AG09319 (cell line): ENCODE measurements at regions not wholly inside any gene's neighbourhood (a gene's known extent, or its start where the extent isn't known, plus 50 kb on each side); places are given as distances from the start of the nearest gene placed in this dataset.
A peak's percentile ranks its signal among the peaks of the same experiment; 100 is the strongest.
"Not testable (repeated sequence)": the region's sequence is repeated elsewhere in the genome, so short reads cannot be mapped to it uniquely, and the experiment has no call there.

Experiments used
- DNase-seq: peaks from one replicate; pipeline ENCODE4 v3.0.0-alpha.2; 2010; ENCODE audit warnings: low read depth; ENCODE audit errors: extremely low read depth
- TF ChIP-seq, protein P1 (sequence below): IDR thresholded peaks from 2 replicates; pipeline ENCODE4 v1.5.1; 2011; ENCODE audit warnings: low read depth, mild to moderate bottlenecking, inconsistent platforms, low read length, moderate library complexity

GRCh38 chr2:18959952-18960717, 370.8 kb upstream of the NT5C1B start:
- DNase-seq, result peak; percentile 31
- TF ChIP-seq, protein P1, sequence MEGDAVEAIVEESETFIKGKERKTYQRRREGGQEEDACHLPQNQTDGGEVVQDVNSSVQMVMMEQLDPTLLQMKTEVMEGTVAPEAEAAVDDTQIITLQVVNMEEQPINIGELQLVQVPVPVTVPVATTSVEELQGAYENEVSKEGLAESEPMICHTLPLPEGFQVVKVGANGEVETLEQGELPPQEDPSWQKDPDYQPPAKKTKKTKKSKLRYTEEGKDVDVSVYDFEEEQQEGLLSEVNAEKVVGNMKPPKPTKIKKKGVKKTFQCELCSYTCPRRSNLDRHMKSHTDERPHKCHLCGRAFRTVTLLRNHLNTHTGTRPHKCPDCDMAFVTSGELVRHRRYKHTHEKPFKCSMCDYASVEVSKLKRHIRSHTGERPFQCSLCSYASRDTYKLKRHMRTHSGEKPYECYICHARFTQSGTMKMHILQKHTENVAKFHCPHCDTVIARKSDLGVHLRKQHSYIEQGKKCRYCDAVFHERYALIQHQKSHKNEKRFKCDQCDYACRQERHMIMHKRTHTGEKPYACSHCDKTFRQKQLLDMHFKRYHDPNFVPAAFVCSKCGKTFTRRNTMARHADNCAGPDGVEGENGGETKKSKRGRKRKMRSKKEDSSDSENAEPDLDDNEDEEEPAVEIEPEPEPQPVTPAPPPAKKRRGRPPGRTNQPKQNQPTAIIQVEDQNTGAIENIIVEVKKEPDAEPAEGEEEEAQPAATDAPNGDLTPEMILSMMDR, result no peak

DNA sequence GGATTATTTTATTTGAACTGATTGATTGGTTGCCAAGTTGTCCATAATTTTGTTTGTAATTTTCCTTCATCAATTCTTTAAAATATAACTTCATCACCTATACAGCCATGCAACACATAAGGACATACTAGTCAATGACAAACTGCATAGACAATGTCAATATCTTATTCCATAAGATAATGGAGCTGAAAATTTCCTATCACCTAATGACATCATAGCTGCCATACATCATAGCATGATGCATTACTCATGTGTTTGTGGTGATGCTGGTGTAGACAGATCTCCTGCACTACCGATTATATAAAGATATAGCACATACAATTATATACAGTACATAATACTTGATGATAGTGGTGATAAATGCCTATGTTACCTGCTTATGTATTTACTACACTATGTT, 369.8 kb upstream of the NT5C1B start:
- TF ChIP-seq, protein P1, result no peak
- DNase-seq, result no peak

- peak; percentile 50 for DNase-seq
These were observed 368.5 kb upstream of the NT5C1B start for GRCh38 chr2:18957909-18958308.

GRCh38 chr2:18950361-18950851, 361.0 kb upstream of the NT5C1B start:
- DNase-seq, result peak; percentile 34

More at GRCh38 chr2:18957909-18958308, 368.5 kb upstream of the NT5C1B start:
- TF ChIP-seq, protein P1, result no peak

GRCh38 chr2:18949871-18950270, 360.5 kb upstream of the NT5C1B start:
- TF ChIP-seq, protein P1, result no peak
- no peak for DNase-seq

More at GRCh38 chr2:18950361-18950851, 361.0 kb upstream of the NT5C1B start:
- TF ChIP-seq, protein P1, result no peak

DNA sequence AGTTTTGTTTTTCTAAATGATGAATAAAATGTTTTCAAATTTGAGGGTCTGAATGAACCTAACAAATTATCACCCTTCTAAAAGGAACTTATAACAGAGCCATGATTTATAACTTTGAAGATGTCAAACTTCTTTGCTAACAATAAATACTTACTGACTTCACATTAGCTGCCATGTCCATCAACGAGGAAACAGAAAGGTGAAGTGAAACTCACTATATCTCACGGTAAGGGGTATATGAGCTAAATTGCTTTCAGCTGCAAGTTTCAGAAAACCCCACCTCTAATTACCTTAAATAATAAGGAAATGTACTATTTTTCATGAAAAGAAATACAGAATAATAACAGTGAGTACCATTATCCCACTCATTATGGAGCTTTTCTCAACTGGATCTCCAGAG, 350.8 kb upstream of the NT5C1B start:
- no peak for DNase-seq
- TF ChIP-seq, protein P1, result no peak

DNA sequence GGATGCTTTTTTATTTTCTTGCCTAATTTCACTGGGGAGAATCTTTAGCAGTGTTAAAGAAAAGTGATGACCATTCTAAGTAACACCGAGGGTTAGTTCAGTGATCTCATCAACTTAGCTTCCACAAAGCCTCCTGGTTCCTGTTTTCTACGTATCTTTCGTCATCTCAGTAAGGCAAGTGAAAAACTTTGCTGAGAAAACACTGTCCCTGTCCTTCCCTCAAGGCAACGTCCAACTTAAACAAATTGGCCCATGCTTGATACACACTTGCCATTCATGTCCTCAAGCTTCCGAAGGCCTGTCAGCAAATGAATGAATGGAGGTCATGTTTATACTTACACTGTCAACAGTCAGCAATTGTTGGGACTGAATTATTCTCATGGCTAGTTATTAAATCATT, 350.4 kb upstream of the NT5C1B start:
- DNase-seq, result not testable (repeated sequence)
